Activated CD4-positive, alpha-beta T cell treated with anti-CD3 and anti-CD28 coated beads for 36 hours (primary cell): ENCODE measurements at regions not wholly inside any gene's neighbourhood (a gene's known extent, or its start where the extent isn't known, plus 50 kb on each side); places are given as distances from the start of the nearest gene placed in this dataset.

Source experiments
- ATAC-seq: fragments of 200-7000 bp; cut with Tn5 transposase; one replicate; pipeline ENCODE4 v1.10.0; 2021; ENCODE audit warnings: mild to moderate bottlenecking, moderate library complexity
- CTCF ChIA-PET: fragments of 350-600 bp; sonication (Branson Sonifier 250); formaldehyde crosslinking; loops from one replicate; lab custom pipeline; 2021; ENCODE audit warnings: antibody characterized with exemption; lab: Charles Lee
- POLR2A ChIA-PET: fragments of 350-600 bp; sonication (Branson Sonifier 250); formaldehyde crosslinking; loops from one replicate; lab custom pipeline; 2021; ENCODE audit warnings: antibody characterized with exemption, inconsistent platforms; lab: Charles Lee
- DNase-seq: peaks from one replicate; pipeline ENCODE4 v3.0.0-alpha.2; 2020
- H3K27ac Mint-ChIP-seq: one replicate; pipeline ENCODE4 v1.8.0; 2021; ENCODE audit warnings: mixed read lengths
- H3K27me3 Mint-ChIP-seq: one replicate; pipeline ENCODE4 v1.8.0; 2021; ENCODE audit warnings: mixed read lengths
- H3K36me3 Mint-ChIP-seq: one replicate; pipeline ENCODE4 v1.8.0; 2021; ENCODE audit warnings: low read depth, mixed read lengths
- H3K4me1 Mint-ChIP-seq: one replicate; pipeline ENCODE4 v1.8.0; 2021; ENCODE audit warnings: mixed read lengths
- H3K4me3 Mint-ChIP-seq: one replicate; pipeline ENCODE4 v1.8.0; 2021; ENCODE audit warnings: mild to moderate bottlenecking, moderate library complexity, mixed read lengths
- H3K9me3 Mint-ChIP-seq: one replicate; pipeline ENCODE4 v1.8.0; 2021; ENCODE audit warnings: low read depth, mixed read lengths
- intact Hi-C, 2 experiments: fragments of 100-400 bp; cut with DNase I in 1 of 2; cut with micrococcal nuclease in 1 of 2; formaldehyde crosslinking; loops; one replicate each; pipeline versions ENCODE4 v1.14.2 to v1.15.1; 2022 to 2024; cut with DNase I, micrococcal nuclease

GRCh38 chr4:165725352-165725751, 147.7 kb upstream of the TLL1 start:
- Mint-ChIP-seq H3K9me3 (no peaks in the 10 kb centered on the region), H3K27ac (no peak overlapping the region), H3K36me3 (no peaks in the 10 kb centered on the region), H3K27me3 (peaks cover 6% of the 10 kb centered on the region), H3K4me1 (no peaks in the 10 kb centered on the region), H3K4me3 (no peak overlapping the region)
- ATAC-seq (no peak), DNase-seq (no peak)
- ChIA-PET CTCF (no interaction called here), POLR2A (no interaction called here)
- intact Hi-C loops = no loop called here

DNA sequence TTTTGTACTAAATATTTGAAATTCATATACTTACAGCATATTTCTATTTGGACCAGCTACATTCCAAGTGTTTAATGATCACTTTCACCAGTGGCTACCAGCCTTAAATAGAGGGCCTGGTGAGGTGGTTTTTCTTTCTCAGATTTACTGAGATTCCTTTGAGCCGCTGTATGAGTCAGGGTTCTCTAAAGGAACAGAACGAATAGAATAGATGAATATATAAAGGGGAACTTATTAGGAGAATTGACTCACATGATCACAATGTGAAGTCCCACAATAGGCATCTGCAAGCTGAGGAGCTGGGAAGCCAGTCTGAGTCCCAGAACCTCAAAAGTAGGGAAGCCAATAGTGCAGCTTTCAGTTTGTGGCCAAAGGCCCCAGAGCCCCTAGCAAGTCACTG, 146.2 kb upstream of the TLL1 start:
- no peaks in the 10 kb centered on the region for H3K9me3 Mint-ChIP-seq
- H3K27me3 Mint-ChIP-seq = peaks cover 4% of the 10 kb centered on the region

GRCh38 chr4:165737309-165737972, 135.6 kb upstream of the TLL1 start:
- DNase-seq (no peak), ATAC-seq (no peak)
- H3K27ac Mint-ChIP-seq = no peak overlapping the region
- H3K4me1 Mint-ChIP-seq = no peaks in the 10 kb centered on the region
- no peak overlapping the region for H3K4me3 Mint-ChIP-seq
- H3K9me3 Mint-ChIP-seq = peaks cover 2% of the 10 kb centered on the region
- ChIA-PET POLR2A (no interaction called here), CTCF (no interaction called here)
- H3K27me3 Mint-ChIP-seq = no peaks in the 10 kb centered on the region
- intact Hi-C loops = no loop called here
- no peaks in the 10 kb centered on the region for H3K36me3 Mint-ChIP-seq

More for the DNA sequence above, 146.2 kb upstream of the TLL1 start:
- ATAC-seq (no peak), DNase-seq (no peak)
- intact Hi-C loops = no loop called here
- Mint-ChIP-seq H3K4me3 (no peak overlapping the region), H3K4me1 (no peaks in the 10 kb centered on the region), H3K36me3 (no peaks in the 10 kb centered on the region), H3K27ac (no peak overlapping the region)
- ChIA-PET CTCF (no interaction called here), POLR2A (no interaction called here)

DNA sequence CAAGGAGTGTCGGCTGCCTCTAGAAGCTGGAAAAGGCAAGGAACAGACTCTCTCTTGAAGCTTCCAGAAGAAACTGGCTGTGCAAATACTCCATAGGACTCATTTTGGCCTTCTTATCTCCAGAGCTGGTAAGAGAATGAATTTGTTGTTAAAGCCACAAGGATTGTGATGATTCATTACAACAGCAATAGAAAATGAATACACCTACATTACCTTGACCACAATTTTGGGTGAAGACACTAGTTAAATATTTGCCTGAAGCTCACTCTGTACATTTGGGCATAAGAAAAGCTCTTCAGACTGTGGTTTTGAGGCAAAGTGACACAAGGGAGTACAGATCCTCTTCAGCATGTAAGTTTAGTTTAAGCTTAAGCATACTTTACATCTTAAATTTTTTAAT, 134.5 kb upstream of the TLL1 start:
- Mint-ChIP-seq H3K9me3 (peaks cover 2% of the 10 kb centered on the region), H3K27me3 (no peaks in the 10 kb centered on the region), H3K4me1 (no peaks in the 10 kb centered on the region), H3K27ac (no peak overlapping the region), H3K4me3 (no peak overlapping the region), H3K36me3 (no peaks in the 10 kb centered on the region)
- ChIA-PET CTCF (no interaction called here), POLR2A (no interaction called here)
- intact Hi-C loops = no loop called here
- ATAC-seq = no peak
- no peak for DNase-seq

- no peak for DNase-seq
- Mint-ChIP-seq H3K9me3 (peaks cover 2% of the 10 kb centered on the region), H3K27ac (no peak overlapping the region), H3K27me3 (no peaks in the 10 kb centered on the region), H3K4me3 (no peak overlapping the region), H3K36me3 (no peaks in the 10 kb centered on the region), H3K4me1 (no peaks in the 10 kb centered on the region)
- ChIA-PET POLR2A (no interaction called here), CTCF (no interaction called here)
- no peak for ATAC-seq
- intact Hi-C loops = no loop called here
These were observed 132.1 kb upstream of the TLL1 start for GRCh38 chr4:165740911-165741310.

DNA sequence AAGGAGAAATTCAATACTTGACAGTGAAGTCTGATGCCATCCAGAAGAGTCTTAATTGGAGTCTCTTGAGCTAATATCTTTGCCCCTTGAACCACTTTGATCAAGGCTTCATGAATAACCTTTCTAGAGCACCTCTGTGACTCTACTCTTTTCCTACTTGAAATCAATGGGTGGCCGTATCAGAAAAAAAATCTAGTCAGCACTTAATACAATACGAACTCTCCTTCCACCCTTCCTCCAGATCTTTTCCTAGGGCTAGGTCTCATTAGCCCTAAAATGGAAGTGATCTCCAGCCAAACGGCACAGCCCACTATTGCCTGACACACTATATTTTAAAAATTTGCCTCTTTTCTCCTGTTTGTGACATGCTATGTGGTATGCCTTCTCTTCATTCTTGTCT, 129.6 kb upstream of the TLL1 start:
- Mint-ChIP-seq H3K27ac (no peak overlapping the region), H3K4me3 (no peak overlapping the region), H3K36me3 (no peaks in the 10 kb centered on the region), H3K9me3 (no peaks in the 10 kb centered on the region), H3K27me3 (no peaks in the 10 kb centered on the region), H3K4me1 (no peaks in the 10 kb centered on the region)
- ChIA-PET CTCF (interaction anchor here (0.7 kb wide), 1 partner anchor 526 kb away, joined by 3 read pairs; no protein-coding TSS in a partner anchor), POLR2A (no interaction called here)
- DNase-seq = no peak
- ATAC-seq = no peak
- intact Hi-C loops = no loop called here

- no peak for ATAC-seq
- no peaks in the 10 kb centered on the region for H3K36me3 Mint-ChIP-seq
- H3K4me3 Mint-ChIP-seq = no peak overlapping the region
- intact Hi-C loops = no loop called here
- H3K9me3 Mint-ChIP-seq = no peaks in the 10 kb centered on the region
- no peaks in the 10 kb centered on the region for H3K4me1 Mint-ChIP-seq
- POLR2A ChIA-PET = no interaction called here
- CTCF ChIA-PET = interaction anchor here (0.6 kb wide), 1 partner anchor 42 kb away, joined by 3 read pairs; no protein-coding TSS in a partner anchor
- no peak for DNase-seq
- H3K27me3 Mint-ChIP-seq = no peaks in the 10 kb centered on the region
- no peak overlapping the region for H3K27ac Mint-ChIP-seq
These were observed 128.7 kb upstream of the TLL1 start for GRCh38 chr4:165744370-165744769.

- Mint-ChIP-seq H3K4me3 (no peak overlapping the region), H3K27me3 (no peaks in the 10 kb centered on the region), H3K36me3 (no peaks in the 10 kb centered on the region), H3K27ac (no peak overlapping the region), H3K4me1 (no peaks in the 10 kb centered on the region), H3K9me3 (no peaks in the 10 kb centered on the region)
- DNase-seq (no peak), ATAC-seq (no peak)
- CTCF ChIA-PET = no interaction called here
- intact Hi-C loops = no loop called here
- POLR2A ChIA-PET = no interaction called here
These were observed 124.7 kb upstream of the TLL1 start for GRCh38 chr4:165748321-165748720.

- Mint-ChIP-seq H3K4me3 (no peak overlapping the region), H3K27ac (no peak overlapping the region), H3K4me1 (no peaks in the 10 kb centered on the region), H3K9me3 (no peaks in the 10 kb centered on the region), H3K36me3 (no peaks in the 10 kb centered on the region), H3K27me3 (no peaks in the 10 kb centered on the region)
- ATAC-seq = no peak
- CTCF ChIA-PET = no interaction called here
- DNase-seq = no peak
- intact Hi-C loops = no loop called here
- POLR2A ChIA-PET = no interaction called here
These were observed 121.2 kb upstream of the TLL1 start for GRCh38 chr4:165751882-165752281.

GRCh38 chr4:165754664-165755063, 118.4 kb upstream of the TLL1 start:
- ChIA-PET CTCF (no interaction called here), POLR2A (no interaction called here)
- DNase-seq (no peak), ATAC-seq (no peak)
- no peaks in the 10 kb centered on the region for H3K9me3 Mint-ChIP-seq
- intact Hi-C loops = no loop called here
- no peak overlapping the region for H3K4me3 Mint-ChIP-seq
- H3K36me3 Mint-ChIP-seq = no peaks in the 10 kb centered on the region
- no peak overlapping the region for H3K27ac Mint-ChIP-seq
- H3K27me3 Mint-ChIP-seq = no peaks in the 10 kb centered on the region
- H3K4me1 Mint-ChIP-seq = no peaks in the 10 kb centered on the region

GRCh38 chr4:165756836-165757235, 116.2 kb upstream of the TLL1 start:
- H3K36me3 Mint-ChIP-seq = no peaks in the 10 kb centered on the region
- intact Hi-C loops = no loop called here
- no peaks in the 10 kb centered on the region for H3K27me3 Mint-ChIP-seq
- H3K27ac Mint-ChIP-seq = no peak overlapping the region
- CTCF ChIA-PET = no interaction called here
- H3K9me3 Mint-ChIP-seq = no peaks in the 10 kb centered on the region
- POLR2A ChIA-PET = no interaction called here
- H3K4me3 Mint-ChIP-seq = no peak overlapping the region
- no peaks in the 10 kb centered on the region for H3K4me1 Mint-ChIP-seq
- ATAC-seq = no peak
- no peak for DNase-seq

DNA sequence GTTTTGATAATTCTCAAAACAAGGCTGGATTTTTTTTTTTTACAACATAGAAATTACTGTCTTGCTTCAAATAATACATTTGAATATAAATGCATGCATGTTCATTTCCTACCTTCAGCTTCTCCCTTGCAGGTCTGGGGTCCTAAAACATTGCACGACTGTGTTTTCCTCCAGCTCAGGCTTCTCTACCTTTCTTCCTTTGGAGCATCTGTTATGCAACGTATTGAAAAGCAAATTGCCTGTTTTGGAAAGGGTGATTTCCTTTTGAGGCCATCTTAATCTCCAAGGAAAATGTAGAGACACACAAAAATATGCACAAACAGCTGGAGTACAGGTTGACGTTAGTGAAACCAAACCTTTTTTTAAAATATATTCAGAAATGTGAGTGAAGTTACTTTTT, 115.6 kb upstream of the TLL1 start:
- ChIA-PET POLR2A (no interaction called here), CTCF (no interaction called here)
- Mint-ChIP-seq H3K36me3 (no peaks in the 10 kb centered on the region), H3K4me1 (no peaks in the 10 kb centered on the region), H3K4me3 (no peak overlapping the region), H3K27me3 (no peaks in the 10 kb centered on the region), H3K27ac (no peak overlapping the region), H3K9me3 (no peaks in the 10 kb centered on the region)
- no peak for DNase-seq
- intact Hi-C loops = no loop called here
- ATAC-seq = no peak
